ENCODE measurements at regions not wholly inside any gene's neighbourhood (a gene's known extent, or its start where the extent isn't known, plus 50 kb on each side); places are given as distances from the start of the nearest gene placed in this dataset.

DNA sequence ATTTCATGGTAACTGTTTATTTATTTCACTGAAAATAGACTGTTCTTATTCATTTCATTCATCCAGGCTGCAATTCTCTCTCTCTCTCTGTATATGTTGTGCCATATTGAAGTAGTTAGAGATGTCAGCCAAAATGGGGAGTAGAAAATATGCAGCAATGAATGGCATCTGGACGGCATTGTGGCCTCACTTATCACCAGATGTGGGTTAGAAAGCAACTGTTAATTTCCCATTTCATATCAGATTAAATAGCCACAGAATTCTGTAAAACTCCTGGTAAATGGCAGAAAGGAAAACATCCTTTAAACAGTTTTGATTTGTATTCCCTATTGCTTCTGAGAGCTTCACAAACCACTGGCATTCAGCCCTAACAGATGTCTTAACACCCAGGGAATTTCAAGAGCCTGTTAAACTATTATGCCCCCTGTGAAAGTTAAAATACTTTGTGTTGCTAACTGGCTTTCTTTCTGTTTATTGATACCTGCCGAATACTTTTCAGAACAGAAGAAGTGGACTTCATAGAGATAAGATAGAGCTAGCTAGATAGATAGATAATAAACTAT, 1763.3 kb upstream of the MIR17HG start:
- DNase-seq = peak; percentile 8 to 64 (median 31)

- DNase-seq = no peak
Measured at GRCh38 chr13:89602655-89603054, 1744.8 kb upstream of the MIR17HG start.

GRCh38 chr13:89603187-89603586, 1744.3 kb upstream of the MIR17HG start:
- no peak for DNase-seq

DNA sequence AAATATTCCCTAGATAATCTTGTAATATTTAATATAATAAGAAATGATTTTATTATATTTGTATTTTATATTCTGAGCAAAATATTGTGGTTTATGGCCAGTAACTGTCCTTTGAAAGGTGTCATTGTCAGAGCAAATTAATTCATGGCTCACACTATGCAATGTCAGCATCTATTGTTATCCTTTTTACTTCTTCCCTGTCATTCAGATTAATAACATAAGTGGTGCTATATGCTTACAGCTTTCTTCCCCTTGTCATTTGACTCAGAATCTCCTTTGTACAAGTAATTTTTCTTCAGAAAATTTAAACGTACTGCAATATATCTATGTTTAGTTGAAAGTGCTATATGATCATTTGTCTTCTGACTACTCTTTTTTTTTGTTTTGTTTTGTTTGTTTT, 1738.2 kb upstream of the MIR17HG start:
- no peak for DNase-seq

DNA sequence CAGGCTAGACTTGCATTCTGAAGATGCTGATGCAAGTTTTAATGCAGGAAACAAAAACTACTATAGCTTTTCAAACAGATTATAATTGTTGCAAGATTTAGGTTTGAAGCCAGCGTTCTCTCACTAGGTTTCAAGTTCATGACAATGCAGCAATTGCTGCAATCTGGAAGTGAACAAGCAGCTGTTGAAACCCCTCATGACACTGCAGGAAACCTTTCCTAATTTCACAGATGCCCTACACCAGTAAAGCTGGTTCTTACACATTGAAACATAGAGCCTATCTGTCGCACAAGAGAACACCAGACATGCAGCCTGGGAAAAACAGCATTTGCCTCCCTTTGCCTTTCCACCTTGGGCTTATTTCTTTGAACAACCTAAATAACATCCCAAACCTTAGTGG, 1737.2 kb upstream of the MIR17HG start:
- peak in 1 of 3 donors; percentile 15 for DNase-seq

DNA sequence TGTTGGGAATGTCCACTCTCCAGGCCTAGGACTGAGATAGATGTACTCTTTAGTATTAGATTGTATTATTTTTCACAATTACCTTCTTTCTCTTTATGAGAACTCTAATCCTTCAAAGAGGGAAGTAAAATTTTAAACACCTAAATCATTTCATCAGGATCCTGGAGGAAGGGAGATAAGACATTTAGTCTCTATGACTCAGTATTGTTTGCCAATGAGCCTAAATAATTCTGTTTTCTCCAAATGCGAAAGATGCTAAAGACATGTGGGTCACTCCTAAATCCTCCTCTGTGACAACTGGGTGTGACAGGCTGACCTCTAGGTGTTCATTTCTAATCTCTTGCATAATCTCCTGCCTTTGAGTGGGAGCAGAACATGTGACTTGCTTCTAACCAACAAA, 1736.6 kb upstream of the MIR17HG start:
- no peak for DNase-seq

DNA sequence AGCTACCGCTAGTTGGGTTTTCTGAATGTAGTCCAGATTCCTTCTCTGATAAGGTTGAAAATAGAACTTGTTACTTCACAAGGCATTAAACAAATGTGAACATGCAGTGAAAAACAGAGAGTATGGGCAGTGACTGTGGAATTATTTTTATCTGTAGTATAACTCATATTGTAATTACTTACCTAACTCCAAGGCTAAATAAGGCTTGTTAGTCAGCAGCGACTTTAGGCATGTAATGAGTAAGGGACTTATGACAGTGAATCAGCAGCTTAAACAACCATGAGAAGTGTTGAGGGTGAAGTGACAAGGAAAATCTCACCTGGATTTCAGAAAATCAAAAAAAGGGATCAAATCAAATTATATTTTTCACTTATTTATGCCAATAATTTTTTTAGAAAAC, 1719.5 kb upstream of the MIR17HG start:
- no peak for DNase-seq

GRCh38 chr13:89628567-89628966, 1718.9 kb upstream of the MIR17HG start:
- no peak for DNase-seq

DNA sequence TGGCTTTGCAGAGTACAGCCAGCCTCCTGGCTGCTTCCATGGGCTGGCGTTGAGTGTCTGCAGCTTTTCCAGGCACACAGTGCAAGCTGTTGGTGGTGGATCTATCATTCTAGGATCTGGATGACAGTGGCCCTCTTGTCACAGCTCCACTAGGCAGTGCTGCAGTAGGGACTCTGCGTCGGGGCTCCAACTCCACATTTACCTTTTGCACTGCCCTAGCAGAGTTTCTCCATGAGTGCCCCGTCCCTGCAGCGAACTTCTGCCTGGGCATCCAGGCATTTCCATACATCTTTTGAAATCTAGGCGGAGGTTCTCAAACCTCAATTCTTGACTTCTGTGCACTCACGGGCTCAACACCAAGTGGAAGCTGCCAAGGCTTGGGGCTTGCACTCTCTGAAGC, 1697.3 kb upstream of the MIR17HG start:
- DNase-seq = no peak

- DNase-seq = no peak
Measured at GRCh38 chr13:89660752-89661151, 1686.7 kb upstream of the MIR17HG start.

DNA sequence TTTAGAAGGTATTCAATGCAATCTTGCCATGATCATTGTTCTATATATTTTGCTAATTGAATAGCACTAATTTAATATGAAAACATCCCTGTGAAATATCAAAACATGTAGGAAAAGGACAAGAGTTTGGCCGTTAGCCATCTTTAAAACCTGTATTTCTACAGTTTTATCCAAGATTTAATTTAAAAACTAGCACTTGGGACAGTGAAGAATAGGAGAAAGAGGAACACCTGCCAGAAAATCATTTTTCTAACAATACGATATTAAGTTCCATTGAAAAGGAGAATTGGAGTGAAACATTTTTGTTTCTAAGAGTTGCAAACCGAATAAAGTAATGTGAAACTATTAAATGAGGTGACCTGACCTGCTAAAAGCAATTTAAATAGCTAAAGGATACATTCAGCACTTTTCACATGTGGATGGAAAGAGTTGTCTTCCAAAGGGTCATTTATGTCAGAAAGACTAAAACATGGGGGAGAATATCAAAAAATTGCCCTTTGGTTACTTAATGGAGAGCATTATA, 1673.6 kb upstream of the MIR17HG start:
- DNase-seq = no peak

GRCh38 chr13:89678466-89679121, 1668.9 kb upstream of the MIR17HG start:
- DNase-seq = no peak

DNA sequence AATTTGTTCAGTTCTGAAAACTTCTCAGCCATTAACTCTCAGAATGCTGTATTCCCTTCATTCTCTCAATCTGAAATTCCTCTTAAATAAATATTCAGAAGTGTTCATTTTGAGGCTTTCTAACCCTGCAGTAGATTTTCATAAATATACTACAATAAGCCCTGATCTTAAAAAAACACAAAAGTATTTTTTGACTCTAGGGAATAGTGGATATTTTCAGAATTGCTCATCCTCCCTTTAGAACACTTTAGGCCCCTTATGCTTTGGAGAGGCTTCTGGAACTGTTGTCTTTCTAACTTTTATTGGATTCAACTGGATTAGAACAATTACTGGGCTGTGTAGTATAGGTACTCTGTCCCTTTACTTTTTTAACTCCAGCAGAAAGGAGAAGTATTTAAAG, 1662.6 kb upstream of the MIR17HG start:
- no peak for DNase-seq

GRCh38 chr13:89686171-89686570, 1661.3 kb upstream of the MIR17HG start:
- DNase-seq = no peak

DNA sequence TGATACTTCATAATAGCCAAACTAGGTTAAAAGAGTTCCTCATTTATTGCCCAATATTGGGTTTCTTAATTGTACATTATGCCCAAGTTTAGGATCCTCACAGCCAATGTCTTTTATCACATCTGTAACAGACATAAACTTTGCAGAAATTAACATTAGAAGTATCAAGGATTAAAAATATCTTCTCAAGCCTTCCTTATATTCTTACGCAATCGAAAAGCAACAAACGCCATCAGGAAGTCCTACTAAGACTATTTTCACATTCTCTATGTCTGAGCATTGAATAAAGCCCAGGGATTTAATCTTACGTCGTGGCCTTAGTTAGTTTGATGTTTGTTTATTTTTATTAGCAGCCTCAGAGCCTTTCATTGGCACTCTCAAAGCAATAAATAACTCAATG, 1660.4 kb upstream of the MIR17HG start:
- DNase-seq = no peak

DNA sequence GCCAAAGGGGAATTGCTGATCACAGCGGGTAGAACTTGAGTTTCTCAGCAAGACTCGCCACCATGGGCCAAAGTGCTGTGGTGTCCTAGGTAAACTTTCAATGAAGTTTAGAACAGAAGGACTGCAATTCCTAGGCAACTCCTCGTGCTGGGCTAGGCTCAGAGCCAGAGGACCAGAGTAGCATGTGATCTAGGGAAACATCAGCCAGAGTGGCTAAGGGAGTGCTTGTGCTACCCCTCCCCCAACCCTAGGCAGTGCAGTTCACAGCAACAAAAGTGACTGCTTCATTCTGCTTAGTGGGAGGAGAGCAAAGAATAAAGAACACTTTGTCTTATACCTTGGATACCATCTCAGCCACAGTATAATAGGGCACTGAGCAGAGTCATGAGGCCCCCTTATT, 1658.6 kb upstream of the MIR17HG start:
- DNase-seq = no peak

GRCh38 chr13:89694451-89694850, 1653.0 kb upstream of the MIR17HG start:
- DNase-seq = peak in 2 of 3 donors; percentile 16 to 40

GRCh38 chr13:89695343-89696257, 1651.9 kb upstream of the MIR17HG start:
- DNase-seq = peak; percentile 13 to 64 (median 42)

DNA sequence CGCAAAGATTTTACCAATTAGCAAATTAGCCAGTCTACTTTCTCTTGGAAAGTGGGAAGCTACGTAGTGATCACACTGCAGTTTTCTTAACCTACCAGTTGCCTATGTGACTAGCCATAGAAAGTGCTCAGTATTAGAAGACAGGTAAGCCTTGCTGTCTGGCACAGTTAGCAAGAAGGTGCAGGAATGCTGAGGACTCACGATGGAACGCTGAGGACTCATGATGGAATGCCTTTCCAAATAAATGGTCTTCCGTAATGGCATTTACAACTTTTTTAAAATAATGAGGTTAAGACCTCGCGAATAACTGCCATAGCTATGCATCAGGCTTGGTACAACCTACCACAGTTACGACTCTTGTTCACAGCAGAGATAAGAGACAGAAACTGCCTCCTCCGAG, 1645.6 kb upstream of the MIR17HG start:
- no peak for DNase-seq

- no peak for DNase-seq
Measured at GRCh38 chr13:89704040-89704439, 1643.4 kb upstream of the MIR17HG start.

DNA sequence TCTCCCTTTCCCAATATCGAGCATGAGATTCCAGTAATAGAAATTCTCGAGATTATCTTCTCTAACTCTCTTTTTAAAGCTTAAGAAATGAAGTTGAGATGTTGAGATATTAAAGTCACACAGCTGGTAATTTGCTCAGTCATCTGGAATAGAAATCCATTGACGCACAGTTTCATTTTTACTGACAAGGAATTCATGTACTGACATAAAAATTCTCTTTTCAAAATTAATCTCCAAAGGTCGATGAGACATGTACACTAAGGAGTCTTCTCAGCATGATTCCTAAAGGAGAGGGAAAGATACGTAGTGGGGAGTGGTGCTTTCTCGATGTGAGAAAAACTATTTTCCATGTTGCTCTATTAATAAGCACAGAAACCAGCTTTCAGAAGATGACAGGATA, 1639.5 kb upstream of the MIR17HG start:
- DNase-seq = no peak

GRCh38 chr13:89721216-89721615, 1626.3 kb upstream of the MIR17HG start:
- no peak for DNase-seq
